ENCODE measurements at regions not wholly inside any gene's neighbourhood (a gene's known extent, or its start where the extent isn't known, plus 50 kb on each side); places are given as distances from the start of the nearest gene placed in this dataset.

- no peak overlapping the region for H3K4me3 ChIP-seq (replicated peaks in 1 of 2; ENCODE audit: low read depth in 2 of 2, low read length in 2 of 2)
- no peak for DNase-seq (ENCODE audit: low read depth in 2 of 2)
- TF ChIP-seq CTCF (IDR thresholded peaks at IDR 0.05; ENCODE audit: low read depth, low read length), result no peak
These were observed 452.2 kb upstream of the EEF2KMT start for GRCh38 chr16:5549802-5550201.

- no peak overlapping the region for H3K4me3 ChIP-seq (replicated peaks in 1 of 2; ENCODE audit: low read depth in 2 of 2, low read length in 2 of 2)
- no peak for TF ChIP-seq CTCF (IDR thresholded peaks at IDR 0.05; ENCODE audit: low read depth, low read length)
- no peak for DNase-seq (ENCODE audit: low read depth in 2 of 2)
These were observed 443.8 kb upstream of the EEF2KMT start for GRCh38 chr16:5541356-5541755.

GRCh38 chr16:5537347-5537746 is 439.8 kb upstream of the EEF2KMT start:
- no peak for DNase-seq (ENCODE audit: low read depth in 2 of 2)
- H3K4me3 ChIP-seq (replicated peaks in 1 of 2; ENCODE audit: low read depth in 2 of 2, low read length in 2 of 2), result no peak overlapping the region
- TF ChIP-seq CTCF (IDR thresholded peaks at IDR 0.05; ENCODE audit: low read depth, low read length), result no peak

GRCh38 chr16:5533321-5533888 is 435.8 kb upstream of the EEF2KMT start:
- no peak overlapping the region for H3K4me3 ChIP-seq (replicated peaks in 1 of 2; ENCODE audit: low read depth in 2 of 2, low read length in 2 of 2)
- DNase-seq (ENCODE audit: low read depth in 2 of 2), result no peak
- no peak for TF ChIP-seq CTCF (IDR thresholded peaks at IDR 0.05; ENCODE audit: low read depth, low read length)

- no peak for TF ChIP-seq CTCF (IDR thresholded peaks at IDR 0.05; ENCODE audit: low read depth, low read length)
- no peak overlapping the region for H3K4me3 ChIP-seq (replicated peaks in 1 of 2; ENCODE audit: low read depth in 2 of 2, low read length in 2 of 2)
These were observed 430.2 kb upstream of the EEF2KMT start for GRCh38 chr16:5527817-5528216.

GRCh38 chr16:5526826-5527225 is 429.2 kb upstream of the EEF2KMT start:
- DNase-seq (ENCODE audit: low read depth in 2 of 2), result no peak
- no peak overlapping the region for H3K4me3 ChIP-seq (replicated peaks in 1 of 2; ENCODE audit: low read depth in 2 of 2, low read length in 2 of 2)
- TF ChIP-seq CTCF (IDR thresholded peaks at IDR 0.05; ENCODE audit: low read depth, low read length), result no peak

More at GRCh38 chr16:5527817-5528216, 430.2 kb upstream of the EEF2KMT start:
- DNase-seq (ENCODE audit: low read depth in 2 of 2), result no peak

- H3K4me3 ChIP-seq (replicated peaks in 1 of 2; ENCODE audit: low read depth in 2 of 2, low read length in 2 of 2), result no peak overlapping the region
- DNase-seq (ENCODE audit: low read depth in 2 of 2), result no peak
- no peak for TF ChIP-seq CTCF (IDR thresholded peaks at IDR 0.05; ENCODE audit: low read depth, low read length)
These were observed 426.2 kb upstream of the EEF2KMT start for GRCh38 chr16:5523829-5524228.
